ENCODE measurements at regions not wholly inside any gene's neighbourhood (a gene's known extent, or its start where the extent isn't known, plus 50 kb on each side); places are given as distances from the start of the nearest gene placed in this dataset.

DNA sequence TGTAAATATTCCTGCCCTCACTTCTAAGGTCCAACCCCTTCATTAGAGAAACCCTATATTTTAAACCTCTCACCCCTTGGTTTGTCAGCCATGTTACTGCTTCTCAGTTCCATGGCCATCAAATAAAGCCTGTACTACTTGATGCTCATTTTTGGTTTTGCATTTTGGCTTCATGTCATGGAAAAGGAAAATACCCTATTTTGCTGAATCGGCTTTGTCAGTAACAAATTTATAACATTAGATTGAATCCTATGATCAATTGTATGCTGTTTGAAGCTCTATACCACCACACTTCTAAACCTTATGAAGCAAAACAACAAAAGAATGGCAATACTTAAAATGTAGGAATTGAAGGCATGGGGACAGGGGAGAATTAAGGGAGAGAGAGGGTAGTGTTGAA, 333.1 kb downstream of the ETV1 start:
- Histone ChIP-seq H3F3A (ENCODE audit: insufficient read depth, low read depth) (no peaks in the 10 kb centered on the region), H3K27ac (no peak overlapping the region), H3K4me3 (no peak overlapping the region), H3K27me3 (ENCODE audit: insufficient read depth, low read depth) (no peaks in the 10 kb centered on the region), H3K79me2 (ENCODE audit: low read depth) (no peaks in the 10 kb centered on the region), H3K9me3 (ENCODE audit: insufficient read depth, low read depth) (no peaks in the 10 kb centered on the region), H2AFZ (no peak overlapping the region), H4K20me1 (ENCODE audit: insufficient read depth) (no peaks in the 10 kb centered on the region), H3K4me1 (replicated peaks; ENCODE audit: insufficient read depth) (no peaks in the 10 kb centered on the region), H3K4me2 (no peak overlapping the region), H3K36me3 (ENCODE audit: low read depth) (no peaks in the 10 kb centered on the region), H3K9me2 (ENCODE audit: insufficient read depth) (no peaks in the 10 kb centered on the region)
- intact Hi-C loops (cut with micrococcal nuclease; ENCODE audit: unreplicated experiment) = loop anchor here (5.0 kb wide), 1 partner anchor 801 kb away; no protein-coding TSS in a partner anchor
- ChIA-PET CTCF (no interaction called here), POLR2A (ENCODE audit: unreplicated experiment) (no interaction called here)
- TF ChIP-seq, protein P1, sequence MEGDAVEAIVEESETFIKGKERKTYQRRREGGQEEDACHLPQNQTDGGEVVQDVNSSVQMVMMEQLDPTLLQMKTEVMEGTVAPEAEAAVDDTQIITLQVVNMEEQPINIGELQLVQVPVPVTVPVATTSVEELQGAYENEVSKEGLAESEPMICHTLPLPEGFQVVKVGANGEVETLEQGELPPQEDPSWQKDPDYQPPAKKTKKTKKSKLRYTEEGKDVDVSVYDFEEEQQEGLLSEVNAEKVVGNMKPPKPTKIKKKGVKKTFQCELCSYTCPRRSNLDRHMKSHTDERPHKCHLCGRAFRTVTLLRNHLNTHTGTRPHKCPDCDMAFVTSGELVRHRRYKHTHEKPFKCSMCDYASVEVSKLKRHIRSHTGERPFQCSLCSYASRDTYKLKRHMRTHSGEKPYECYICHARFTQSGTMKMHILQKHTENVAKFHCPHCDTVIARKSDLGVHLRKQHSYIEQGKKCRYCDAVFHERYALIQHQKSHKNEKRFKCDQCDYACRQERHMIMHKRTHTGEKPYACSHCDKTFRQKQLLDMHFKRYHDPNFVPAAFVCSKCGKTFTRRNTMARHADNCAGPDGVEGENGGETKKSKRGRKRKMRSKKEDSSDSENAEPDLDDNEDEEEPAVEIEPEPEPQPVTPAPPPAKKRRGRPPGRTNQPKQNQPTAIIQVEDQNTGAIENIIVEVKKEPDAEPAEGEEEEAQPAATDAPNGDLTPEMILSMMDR (conservative IDR thresholded peaks at IDR 0.05) = no peak
- DNase-seq = no peak
- no TSS peak for BruUV-seq (replicated peaks)

DNA sequence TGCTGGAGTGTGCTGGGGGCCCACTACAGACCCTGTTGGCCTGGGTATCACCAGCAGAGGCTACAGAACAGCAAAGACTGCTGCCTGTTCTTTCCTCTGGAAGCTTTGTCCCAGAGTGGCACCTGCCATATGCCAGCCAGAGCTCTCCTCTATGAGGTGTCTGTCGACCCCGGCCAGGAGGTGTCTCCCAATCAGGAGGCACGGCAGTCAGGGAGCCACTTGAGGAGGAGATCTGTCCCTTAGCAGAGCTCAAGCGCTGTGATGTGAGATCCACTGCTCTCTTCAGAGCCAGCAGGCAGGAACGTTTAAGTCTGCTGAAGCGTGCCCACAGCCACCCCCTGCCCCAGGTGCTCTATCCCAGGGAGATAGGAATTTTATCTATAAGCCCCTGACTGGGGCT, 316.2 kb downstream of the ETV1 start:
- CTCF ChIA-PET = no interaction called here
- Histone ChIP-seq H3K27me3 (ENCODE audit: insufficient read depth, low read depth) (no peaks in the 10 kb centered on the region), H2AFZ (no peak overlapping the region), H3K36me3 (ENCODE audit: low read depth) (no peaks in the 10 kb centered on the region), H3K27ac (no peak overlapping the region), H3K4me2 (no peak overlapping the region), H3K4me1 (replicated peaks; ENCODE audit: insufficient read depth) (no peaks in the 10 kb centered on the region), H4K20me1 (ENCODE audit: insufficient read depth) (no peaks in the 10 kb centered on the region), H3K79me2 (ENCODE audit: low read depth) (no peaks in the 10 kb centered on the region), H3K9me2 (ENCODE audit: insufficient read depth) (no peaks in the 10 kb centered on the region), H3K4me3 (no peak overlapping the region), H3F3A (ENCODE audit: insufficient read depth, low read depth) (no peaks in the 10 kb centered on the region), H3K9me3 (ENCODE audit: insufficient read depth, low read depth) (no peaks in the 10 kb centered on the region)
- BruUV-seq (replicated peaks) = no TSS peak
- TF ChIP-seq, protein P1 (conservative IDR thresholded peaks at IDR 0.05) = no peak
- TF ChIP-seq EZH2 (IDR thresholded peaks at IDR 0.05; ENCODE audit: low read depth) = no peak
- intact Hi-C loops (cut with micrococcal nuclease; ENCODE audit: unreplicated experiment) = no loop called here
- POLR2A ChIA-PET (ENCODE audit: unreplicated experiment) = no interaction called here
- DNase-seq = no peak

DNA sequence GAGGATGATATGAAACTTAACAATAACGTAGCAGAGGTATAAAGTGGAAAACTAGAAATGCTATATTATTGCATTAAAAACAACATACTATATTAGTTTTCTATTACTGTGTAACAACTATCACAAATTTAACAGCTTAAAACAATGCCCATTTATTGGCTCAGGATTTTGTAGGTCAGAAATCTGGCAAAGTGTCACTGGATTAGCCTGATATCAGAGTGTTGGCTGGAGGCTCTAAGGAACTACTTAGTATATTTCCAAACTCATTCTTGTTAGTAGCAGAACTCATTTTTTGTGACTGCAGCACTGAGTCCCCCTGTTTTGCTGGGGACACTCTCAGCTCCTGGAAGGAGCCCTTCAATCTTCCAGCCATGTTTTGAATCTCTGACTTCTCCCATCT, 306.8 kb downstream of the ETV1 start:
- DNase-seq = no peak
- TF ChIP-seq EZH2 (IDR thresholded peaks at IDR 0.05; ENCODE audit: low read depth) = no peak
- TF ChIP-seq, protein P1 (conservative IDR thresholded peaks at IDR 0.05) = no peak
- no TSS peak for BruUV-seq (replicated peaks)
- Histone ChIP-seq H3K4me3 (no peak overlapping the region), H3K27me3 (ENCODE audit: insufficient read depth, low read depth) (no peaks in the 10 kb centered on the region), H3K27ac (no peak overlapping the region), H3K9me2 (ENCODE audit: insufficient read depth) (no peaks in the 10 kb centered on the region), H4K20me1 (ENCODE audit: insufficient read depth) (no peaks in the 10 kb centered on the region), H3K4me1 (replicated peaks; ENCODE audit: insufficient read depth) (no peaks in the 10 kb centered on the region), H3K79me2 (ENCODE audit: low read depth) (no peaks in the 10 kb centered on the region), H3F3A (ENCODE audit: insufficient read depth, low read depth) (no peaks in the 10 kb centered on the region), H3K36me3 (ENCODE audit: low read depth) (no peaks in the 10 kb centered on the region), H2AFZ (no peak overlapping the region), H3K9me3 (ENCODE audit: insufficient read depth, low read depth) (no peaks in the 10 kb centered on the region), H3K4me2 (no peak overlapping the region)
- CTCF ChIA-PET = no interaction called here
- POLR2A ChIA-PET (ENCODE audit: unreplicated experiment) = no interaction called here
- intact Hi-C loops (cut with micrococcal nuclease; ENCODE audit: unreplicated experiment) = no loop called here

Measured in PC-9 (cell line).